Ovary (tissue), 3 donors: ENCODE measurements at regions not wholly inside any gene's neighbourhood (a gene's known extent, or its start where the extent isn't known, plus 50 kb on each side); places are given as distances from the start of the nearest gene placed in this dataset.
"Not testable (repeated sequence)": the region's sequence is repeated elsewhere in the genome, so short reads cannot be mapped to it uniquely, and the experiment has no call there.

Source experiments
- EP300 ChIP-seq: sonication (generic); formaldehyde crosslinking; IDR thresholded peaks from one replicate; pipeline ENCODE4 v1.6.1; 2017; ENCODE audit warnings: antibody characterized with exemption
- TF ChIP-seq, protein P1 (sequence below), 3 donors: fragments of 450-650 bp in 2 of 3; fragments of 200-600 bp in 1 of 3; IDR thresholded peaks; one replicate each; pipeline versions ENCODE4 v1.5.1 to v1.8.0; 2016 to 2022; ENCODE audit warnings: antibody characterized with exemption in 3 of 3, mild to moderate bottlenecking in 1 of 3
- donor health status: DM: no; HTN: no; CAD: no.

DNA sequence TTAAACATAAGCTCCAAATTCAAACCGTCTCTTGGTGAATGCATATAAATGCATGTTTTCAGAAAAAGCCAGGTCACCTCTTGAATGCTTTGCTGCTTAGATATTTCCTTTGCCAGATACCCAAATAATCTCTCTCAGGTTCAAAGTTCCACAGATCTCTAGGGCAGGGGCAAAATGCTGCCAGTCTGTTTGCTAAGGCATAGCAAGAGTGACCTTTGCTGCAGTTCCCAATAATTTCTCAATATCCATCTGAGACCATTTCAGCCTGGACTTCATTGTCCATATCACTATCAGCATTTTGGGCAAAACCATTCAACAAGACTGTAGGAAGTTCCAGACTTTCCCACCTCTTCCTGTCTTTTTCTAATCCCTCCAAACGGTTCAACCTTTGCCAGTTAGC, 1006.2 kb upstream of the KCND2 start:
- TF ChIP-seq, protein P1, sequence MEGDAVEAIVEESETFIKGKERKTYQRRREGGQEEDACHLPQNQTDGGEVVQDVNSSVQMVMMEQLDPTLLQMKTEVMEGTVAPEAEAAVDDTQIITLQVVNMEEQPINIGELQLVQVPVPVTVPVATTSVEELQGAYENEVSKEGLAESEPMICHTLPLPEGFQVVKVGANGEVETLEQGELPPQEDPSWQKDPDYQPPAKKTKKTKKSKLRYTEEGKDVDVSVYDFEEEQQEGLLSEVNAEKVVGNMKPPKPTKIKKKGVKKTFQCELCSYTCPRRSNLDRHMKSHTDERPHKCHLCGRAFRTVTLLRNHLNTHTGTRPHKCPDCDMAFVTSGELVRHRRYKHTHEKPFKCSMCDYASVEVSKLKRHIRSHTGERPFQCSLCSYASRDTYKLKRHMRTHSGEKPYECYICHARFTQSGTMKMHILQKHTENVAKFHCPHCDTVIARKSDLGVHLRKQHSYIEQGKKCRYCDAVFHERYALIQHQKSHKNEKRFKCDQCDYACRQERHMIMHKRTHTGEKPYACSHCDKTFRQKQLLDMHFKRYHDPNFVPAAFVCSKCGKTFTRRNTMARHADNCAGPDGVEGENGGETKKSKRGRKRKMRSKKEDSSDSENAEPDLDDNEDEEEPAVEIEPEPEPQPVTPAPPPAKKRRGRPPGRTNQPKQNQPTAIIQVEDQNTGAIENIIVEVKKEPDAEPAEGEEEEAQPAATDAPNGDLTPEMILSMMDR (IDR thresholded peaks at IDR 0.05), result not testable (repeated sequence)
- TF ChIP-seq EP300, result not testable (repeated sequence)
